HG03064 (cell line): ENCODE measurements at regions not wholly inside any gene's neighbourhood (a gene's known extent, or its start where the extent isn't known, plus 50 kb on each side); places are given as distances from the start of the nearest gene placed in this dataset.
"Not testable (repeated sequence)": the region's sequence is repeated elsewhere in the genome, so short reads cannot be mapped to it uniquely, and the experiment has no call there.

ENCODE experiments used
- ATAC-seq: cut with Tn5 transposase; IDR thresholded peaks from one replicate; pipeline ENCODE4 v1.9.1; 2021; ENCODE audit warnings: low read depth; ENCODE audit not compliant: unreplicated experiment

GRCh38 chr2:58604096-58604495 lies 363.0 kb upstream of the FANCL start:
- ATAC-seq: no peak

GRCh38 chr2:58601017-58601416 lies 359.9 kb upstream of the FANCL start:
- ATAC-seq: no peak

- ATAC-seq: no peak
These were observed 357.0 kb upstream of the FANCL start for GRCh38 chr2:58598171-58598570.

- no peak for ATAC-seq
These were observed 354.6 kb upstream of the FANCL start for GRCh38 chr2:58595714-58596113.

- no peak for ATAC-seq
These were observed 353.6 kb upstream of the FANCL start for GRCh38 chr2:58594762-58595161.

- ATAC-seq: no peak
These were observed 353.1 kb upstream of the FANCL start for GRCh38 chr2:58594175-58594574.

- ATAC-seq: not testable (repeated sequence)
These were observed 345.1 kb upstream of the FANCL start for GRCh38 chr2:58586178-58586577.

- no peak for ATAC-seq
These were observed 344.1 kb upstream of the FANCL start for GRCh38 chr2:58585233-58585632.

- no peak for ATAC-seq
These were observed 343.5 kb upstream of the FANCL start for GRCh38 chr2:58584606-58585118.

GRCh38 chr2:58578276-58578675 lies 337.2 kb upstream of the FANCL start:
- no peak for ATAC-seq

GRCh38 chr2:58574873-58575272 lies 333.7 kb upstream of the FANCL start:
- ATAC-seq: no peak

GRCh38 chr2:58572731-58573130 lies 331.6 kb upstream of the FANCL start:
- ATAC-seq: no peak

GRCh38 chr2:58571181-58571852 lies 330.2 kb upstream of the FANCL start:
- ATAC-seq: peak; percentile 87

- ATAC-seq: no peak
These were observed 328.5 kb upstream of the FANCL start for GRCh38 chr2:58569475-58570185.

- ATAC-seq: no peak
These were observed 327.8 kb upstream of the FANCL start for GRCh38 chr2:58568901-58569300.

GRCh38 chr2:58562276-58562675 lies 321.2 kb upstream of the FANCL start:
- ATAC-seq: no peak

- no peak for ATAC-seq
These were observed 319.4 kb upstream of the FANCL start for GRCh38 chr2:58560531-58560930.

- no peak for ATAC-seq
These were observed 317.8 kb upstream of the FANCL start for GRCh38 chr2:58558881-58559280.

- no peak for ATAC-seq
These were observed 316.1 kb upstream of the FANCL start for GRCh38 chr2:58557176-58557575.

GRCh38 chr2:58553937-58554336 lies 312.8 kb upstream of the FANCL start:
- ATAC-seq: no peak

GRCh38 chr2:58553522-58553921 lies 312.4 kb upstream of the FANCL start:
- ATAC-seq: no peak
